Kidney (tissue), 13 donors: ENCODE measurements at regions not wholly inside any gene's neighbourhood (a gene's known extent, or its start where the extent isn't known, plus 50 kb on each side); places are given as distances from the start of the nearest gene placed in this dataset.

Experiments used
- DNase-seq, 5 donors: peaks; one replicate each; pipeline ENCODE4 v3.0.0-alpha.2; 2013 to 2020
- FAIRE-seq: peaks from 2 replicates; lab custom pipeline; 2012; peaks lifted over from hg19 to GRCh38; lab: Jason Lieb, UNC
- H3K27ac ChIP-seq, 2 donors: one replicate each; pipeline ENCODE4 v1.7.0; 2013; ENCODE audit warnings: low read depth in 2 of 2, low read length in 2 of 2, inconsistent platforms in 1 of 2
- H3K27me3 ChIP-seq: one replicate; pipeline ENCODE4 v1.7.1; 2013; ENCODE audit warnings: low read length, inconsistent platforms; ENCODE audit not compliant: control insufficient read depth, insufficient read depth
- H3K36me3 ChIP-seq, 3 donors: one replicate each; pipeline versions ENCODE4 v1.7.0 to v1.7.1; 2013; ENCODE audit warnings: low read length in 3 of 3, control low read depth in 1 of 3, inconsistent platforms in 1 of 3; ENCODE audit not compliant: insufficient read depth in 3 of 3, control insufficient read depth in 2 of 3
- H3K4me1 ChIP-seq, 3 donors: one replicate each; pipeline versions ENCODE4 v1.7.0 to v1.7.1; 2013; ENCODE audit warnings: low read length in 3 of 3, inconsistent platforms in 1 of 3, low read depth in 1 of 3; ENCODE audit not compliant: control insufficient read depth in 2 of 3, insufficient read depth in 2 of 3
- H3K4me3 ChIP-seq, 3 donors: one replicate each; pipeline versions ENCODE4 v1.7.0 to v1.8.1; 2013; ENCODE audit warnings: low read length in 3 of 3, control low read depth in 1 of 3, inconsistent platforms in 1 of 3
- H3K9ac ChIP-seq, 3 donors: one replicate each; pipeline versions ENCODE4 v1.7.0 to v1.7.1; 2013; ENCODE audit warnings: low read length in 3 of 3, control low read depth in 1 of 3, inconsistent platforms in 1 of 3
- H3K9me3 ChIP-seq, 3 donors: one replicate each; pipeline versions ENCODE4 v1.7.0 to v1.7.1; 2013; ENCODE audit warnings: low read length in 3 of 3, control low read depth in 1 of 3, inconsistent platforms in 1 of 3; ENCODE audit not compliant: control insufficient read depth in 2 of 3, insufficient read depth in 1 of 3
- CTCF ChIP-seq: IDR thresholded peaks from 3 replicates; pipeline ENCODE4 v1.5.1; 2012; ENCODE audit warnings: mild to moderate bottlenecking, moderate library complexity, borderline replicate concordance; ENCODE audit not compliant: insufficient read depth; ENCODE audit errors: extremely low read depth
- intact Hi-C: fragments of 100-400 bp; cut with DNase I; formaldehyde crosslinking; loops from one replicate; pipeline ENCODE4 v1.11.1; 2022
- donor health status: control.
- donor health status: control.
- donor health status: control.
- donor health status: control.
- donor health status: control.
- donor health status: DM: yes; HTN: yes; CAD: no.
- donor health status: Normal renal cell carcinoma (clear cell type).

GRCh38 chr18:78735131-78736014, 244.2 kb upstream of the SALL3 start:
- DNase-seq (peak in 1 of 5 donors; percentile 6), FAIRE-seq (no peak)
- no peak for TF ChIP-seq CTCF
- Histone ChIP-seq H3K4me3 (no peak overlapping the region), H3K4me1 (no peaks in the 10 kb centered on the region), H3K27me3 (no peaks in the 10 kb centered on the region), H3K9ac (no peak overlapping the region), H3K36me3 (no peaks in the 10 kb centered on the region), H3K27ac (no peak overlapping the region), H3K9me3 (no peaks in the 10 kb centered on the region)
- intact Hi-C loops: no loop called here

DNA sequence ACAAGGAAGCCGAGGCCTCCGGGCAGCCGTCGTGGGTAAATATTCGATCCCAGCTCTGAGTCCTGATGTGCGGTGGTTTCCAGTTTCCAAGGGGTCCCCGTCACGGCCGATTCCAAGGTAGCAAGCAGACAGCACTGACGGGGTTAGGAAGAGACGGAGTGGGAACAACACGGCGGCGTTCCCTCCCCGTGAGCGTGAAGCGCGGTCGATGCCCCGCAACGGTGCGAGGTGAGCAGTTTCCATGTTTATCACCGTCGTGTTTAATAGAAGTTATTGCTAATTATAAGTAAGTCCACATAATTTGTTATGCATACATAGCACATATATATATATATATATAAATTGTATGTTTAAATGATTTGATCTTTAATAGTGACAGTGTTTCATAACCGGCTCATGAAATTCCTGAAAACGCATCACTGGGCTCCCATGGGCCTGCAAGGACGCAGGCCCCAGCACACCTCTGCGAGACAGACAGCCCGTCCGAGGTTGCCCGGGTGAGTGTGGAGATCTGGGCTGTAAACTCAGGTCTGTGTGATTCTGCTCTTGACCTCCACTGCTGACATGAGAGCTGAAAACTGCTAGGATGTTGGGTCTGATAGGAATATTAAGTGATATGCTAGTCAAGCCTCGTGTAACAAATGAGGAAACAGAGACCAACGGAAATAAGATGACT, 243.5 kb upstream of the SALL3 start:
- H3K27ac ChIP-seq: no peak overlapping the region
- no peak overlapping the region for H3K4me3 ChIP-seq
- H3K36me3 ChIP-seq: no peaks in the 10 kb centered on the region
- intact Hi-C loops: no loop called here
- H3K27me3 ChIP-seq: no peaks in the 10 kb centered on the region
- H3K9ac ChIP-seq: no peak overlapping the region
- DNase-seq (peak in 1 of 5 donors; percentile 16), FAIRE-seq (no peak)
- no peaks in the 10 kb centered on the region for H3K4me1 ChIP-seq
- no peak for TF ChIP-seq CTCF
- H3K9me3 ChIP-seq: no peaks in the 10 kb centered on the region

DNA sequence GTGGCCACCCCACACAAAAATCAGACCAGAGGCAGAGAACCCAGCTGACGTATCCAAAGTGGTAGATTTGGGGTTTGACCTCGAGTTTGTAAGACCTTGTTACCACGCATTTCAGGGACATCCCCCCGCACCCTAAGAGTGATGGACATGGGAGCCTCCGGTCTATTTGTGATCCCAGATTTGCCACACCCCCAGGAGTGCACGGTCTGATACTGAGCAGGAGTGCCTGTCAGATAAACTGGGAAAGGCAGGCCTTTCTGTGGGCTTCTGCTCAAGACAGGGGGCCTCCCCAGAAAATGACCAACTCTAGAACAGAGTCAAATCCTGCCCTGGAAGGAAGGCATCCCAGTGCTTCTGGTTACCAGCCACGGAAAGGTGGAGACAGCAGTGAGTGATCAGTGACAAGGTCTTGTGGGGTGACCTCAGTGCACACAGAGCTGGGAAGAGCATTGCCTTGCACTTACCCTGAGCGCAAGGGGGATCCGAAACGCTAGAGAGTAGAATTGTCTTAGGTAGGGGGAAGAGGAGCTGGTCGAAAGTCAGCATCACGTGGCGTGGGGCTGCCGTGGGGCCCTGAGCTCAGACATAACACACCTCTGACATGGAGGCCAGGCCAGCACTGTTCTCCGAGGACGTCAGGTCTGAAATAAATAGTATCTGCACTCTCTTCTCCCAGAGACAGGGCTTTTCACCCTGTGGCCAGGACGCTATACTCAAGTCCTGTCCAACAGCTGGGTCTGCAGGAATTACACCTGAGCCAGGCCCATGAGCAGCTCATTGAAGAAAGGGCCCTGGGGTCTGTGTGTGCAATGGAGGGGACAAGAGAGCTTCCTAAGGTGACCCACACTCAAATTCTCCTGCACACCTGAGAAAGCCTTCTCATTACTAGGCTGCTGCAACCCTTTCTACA, 242.4 kb upstream of the SALL3 start:
- Histone ChIP-seq H3K9ac (no peak overlapping the region), H3K27me3 (no peaks in the 10 kb centered on the region), H3K9me3 (no peaks in the 10 kb centered on the region), H3K36me3 (no peaks in the 10 kb centered on the region), H3K4me3 (no peak overlapping the region), H3K4me1 (no peaks in the 10 kb centered on the region), H3K27ac (no peak overlapping the region)
- FAIRE-seq (no peak), DNase-seq (peak in 1 of 5 donors; percentile 14)
- TF ChIP-seq CTCF: no peak
- intact Hi-C loops: no loop called here
